ENCODE measurements at regions not wholly inside any gene's neighbourhood (a gene's known extent, or its start where the extent isn't known, plus 50 kb on each side); places are given as distances from the start of the nearest gene placed in this dataset.

DNA sequence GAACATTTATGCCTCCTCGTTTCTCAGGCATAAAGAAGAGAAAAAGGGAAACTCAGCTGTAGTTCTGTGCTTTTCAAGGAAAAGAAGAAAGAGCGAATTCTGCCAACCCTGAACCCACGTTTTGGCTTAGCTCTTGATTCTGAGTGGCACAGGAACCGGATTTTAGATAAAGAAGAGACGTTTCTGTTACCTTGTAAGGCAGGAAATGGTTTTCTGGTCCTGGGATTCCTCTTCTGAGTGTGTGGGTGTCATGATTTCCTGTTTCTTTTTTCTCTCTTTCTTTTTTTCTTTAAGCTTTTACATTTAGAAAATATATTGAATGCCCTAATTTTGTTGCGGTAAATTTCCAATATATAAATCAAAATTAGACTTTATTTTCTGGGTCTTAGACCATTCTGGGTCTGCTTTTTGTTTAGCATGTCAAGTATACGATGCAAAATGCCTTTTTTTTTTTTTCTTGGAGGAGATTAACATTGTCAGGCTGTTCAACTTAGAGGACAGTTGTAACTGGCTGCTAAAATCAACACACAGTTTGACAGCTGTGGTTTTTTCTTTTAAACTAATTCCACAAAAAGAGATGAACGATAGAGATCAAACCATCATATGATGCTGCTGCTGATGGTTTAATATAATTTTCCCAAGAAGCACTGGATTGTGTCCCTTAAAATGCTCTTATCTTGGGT is 190.8 kb downstream of the GATA3 start:
- BruUV-seq (replicated peaks): no TSS peak
- Histone ChIP-seq H4K5ac (ENCODE audit: low read depth, low read length) (no peak overlapping the region), H2BK120ac (ENCODE audit: low read depth, low read length) (no peak overlapping the region), H3K4me3 (ENCODE audit: insufficient read depth, low read depth, low read length) (no peak overlapping the region), H2BK5ac (ENCODE audit: low read depth, low read length, poor library complexity, severe bottlenecking) (no peak overlapping the region), H3K23ac (ENCODE audit: low read depth, low read length) (no peak overlapping the region), H3K56ac (ENCODE audit: extremely low read depth, insufficient read depth, low read length) (no peak overlapping the region), H3K14ac (replicated peaks; ENCODE audit: low read depth, low read length) (no peak overlapping the region), H3K79me1 (ENCODE audit: low read depth in 1 of 2, low read length in 2 of 2) (no peaks in the 10 kb centered on the region), H3K9ac (ENCODE audit: low read depth, low read length) (no peak overlapping the region), H3K18ac (ENCODE audit: low read depth, low read length) (no peak overlapping the region), H2AFZ (replicated peaks; ENCODE audit: low read length, poor library complexity) (no peak overlapping the region), H3K27me3 (ENCODE audit: control insufficient read depth, insufficient read depth, low read length) (no peaks in the 10 kb centered on the region), H2BK20ac (ENCODE audit: low read depth, low read length) (no peak overlapping the region), H3K4ac (ENCODE audit: low read depth, low read length) (no peak overlapping the region), H2AK5ac (ENCODE audit: low read depth, low read length) (no peak overlapping the region), H4K8ac (ENCODE audit: low read depth in 2 of 2, low read length in 2 of 2) (no peak overlapping the region), H2AK9ac (replicated peaks; ENCODE audit: low read depth, low read length, poor library complexity) (no peak overlapping the region), H4K20me1 (ENCODE audit: insufficient read depth, low read length) (no peaks in the 10 kb centered on the region), H3K9me3 (ENCODE audit: control insufficient read depth, insufficient read depth, low read length) (peaks cover 20% of the 10 kb centered on the region), H4K91ac (ENCODE audit: insufficient read depth, low read depth, low read length) (no peak overlapping the region), H2BK15ac (ENCODE audit: low read depth, low read length) (no peak overlapping the region), H3K4me1 (ENCODE audit: control insufficient read depth, insufficient read depth, low read length) (no peaks in the 10 kb centered on the region), H3K27ac (ENCODE audit: insufficient read depth, low read length) (no peak overlapping the region), H3K36me3 (ENCODE audit: control insufficient read depth, insufficient read depth, low read length) (no peaks in the 10 kb centered on the region), H3K4me2 (ENCODE audit: low read depth, low read length) (no peak overlapping the region), H3K9me1 (ENCODE audit: insufficient read depth, low read length) (no peaks in the 10 kb centered on the region)
- no peak for TF ChIP-seq POLR2A (IDR thresholded peaks at IDR 0.05; ENCODE audit: low read depth, low read length)
- TF ChIP-seq MXI1 (IDR thresholded peaks at IDR 0.05; ENCODE audit: borderline replicate concordance, low read depth, low read length): no peak
- TF ChIP-seq MAFK (IDR thresholded peaks at IDR 0.05; ENCODE audit: low read depth, low read length): no peak
- TF ChIP-seq BHLHE40 (IDR thresholded peaks at IDR 0.05; ENCODE audit: low read depth, low read length): no peak
- TF ChIP-seq MAZ (IDR thresholded peaks at IDR 0.05; ENCODE audit: borderline replicate concordance, low read depth, low read length): no peak
- TF ChIP-seq CEBPB (IDR thresholded peaks at IDR 0.05; ENCODE audit: low read depth, low read length): no peak
- no peak for TF ChIP-seq CHD1 (IDR thresholded peaks at IDR 0.05; ENCODE audit: low read depth, low read length)
- TF ChIP-seq, protein P1, sequence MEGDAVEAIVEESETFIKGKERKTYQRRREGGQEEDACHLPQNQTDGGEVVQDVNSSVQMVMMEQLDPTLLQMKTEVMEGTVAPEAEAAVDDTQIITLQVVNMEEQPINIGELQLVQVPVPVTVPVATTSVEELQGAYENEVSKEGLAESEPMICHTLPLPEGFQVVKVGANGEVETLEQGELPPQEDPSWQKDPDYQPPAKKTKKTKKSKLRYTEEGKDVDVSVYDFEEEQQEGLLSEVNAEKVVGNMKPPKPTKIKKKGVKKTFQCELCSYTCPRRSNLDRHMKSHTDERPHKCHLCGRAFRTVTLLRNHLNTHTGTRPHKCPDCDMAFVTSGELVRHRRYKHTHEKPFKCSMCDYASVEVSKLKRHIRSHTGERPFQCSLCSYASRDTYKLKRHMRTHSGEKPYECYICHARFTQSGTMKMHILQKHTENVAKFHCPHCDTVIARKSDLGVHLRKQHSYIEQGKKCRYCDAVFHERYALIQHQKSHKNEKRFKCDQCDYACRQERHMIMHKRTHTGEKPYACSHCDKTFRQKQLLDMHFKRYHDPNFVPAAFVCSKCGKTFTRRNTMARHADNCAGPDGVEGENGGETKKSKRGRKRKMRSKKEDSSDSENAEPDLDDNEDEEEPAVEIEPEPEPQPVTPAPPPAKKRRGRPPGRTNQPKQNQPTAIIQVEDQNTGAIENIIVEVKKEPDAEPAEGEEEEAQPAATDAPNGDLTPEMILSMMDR (conservative IDR thresholded peaks at IDR 0.05; ENCODE audit: low read depth, low read length): no peak
- TF ChIP-seq SMC3 (IDR thresholded peaks at IDR 0.05; ENCODE audit: low read depth, low read length): no peak
- TF ChIP-seq RCOR1 (IDR thresholded peaks at IDR 0.05; ENCODE audit: insufficient replicate concordance, low read length): no peak
- no peak for TF ChIP-seq FOS (IDR thresholded peaks at IDR 0.05; ENCODE audit: low read depth, low read length)
- CTCF ChIA-PET: no interaction called here
- no peak for DNase-seq
- intact Hi-C loops (cut with micrococcal nuclease): no loop called here
- no peak for ATAC-seq (ENCODE audit: low read depth)
- in situ Hi-C loops (cut with MboI; ENCODE audit: low sequenced_read_pairs): no loop called here
- POLR2A ChIA-PET (ENCODE audit: unreplicated experiment): no interaction called here
- dilution Hi-C loops (cut with HindIII; ENCODE audit: low sequenced_read_pairs, unreplicated experiment): no loop called here
- WGBS, 2 experiments (ENCODE audit: extremely low coverage in 2 of 2, insufficient read length in 1 of 2): no CpG with 5 or more reads among the region's 8 CpGs

Data from IMR-90 (cell line).